ENCODE measurements at regions not wholly inside any gene's neighbourhood (a gene's known extent, or its start where the extent isn't known, plus 50 kb on each side); places are given as distances from the start of the nearest gene placed in this dataset.
"Not testable (repeated sequence)": the region's sequence is repeated elsewhere in the genome, so short reads cannot be mapped to it uniquely, and the experiment has no call there.

DNA sequence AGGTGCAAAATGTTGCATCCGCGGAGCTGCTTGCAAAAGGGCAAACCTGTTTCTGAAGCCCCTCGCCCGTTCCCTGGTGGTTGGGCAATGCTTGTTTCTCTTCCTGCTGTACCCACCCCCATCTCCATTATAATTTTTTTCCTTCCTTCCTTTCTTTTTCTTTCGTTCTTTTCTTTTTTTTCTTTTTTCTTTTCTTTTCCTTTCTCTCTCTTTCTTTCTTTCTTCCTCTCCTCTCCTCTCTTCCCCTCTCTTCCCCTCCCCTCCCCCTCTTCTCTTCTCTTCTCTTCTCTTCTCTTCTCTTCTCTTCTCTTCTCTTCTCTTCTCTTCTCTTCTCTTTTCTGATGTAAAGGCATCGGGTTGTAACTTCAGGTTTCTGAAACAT, 278.2 kb downstream of the GATA3 start:
- no peak for DNase-seq (ENCODE audit: low read depth in 2 of 3, low spot score in 1 of 3)

DNA sequence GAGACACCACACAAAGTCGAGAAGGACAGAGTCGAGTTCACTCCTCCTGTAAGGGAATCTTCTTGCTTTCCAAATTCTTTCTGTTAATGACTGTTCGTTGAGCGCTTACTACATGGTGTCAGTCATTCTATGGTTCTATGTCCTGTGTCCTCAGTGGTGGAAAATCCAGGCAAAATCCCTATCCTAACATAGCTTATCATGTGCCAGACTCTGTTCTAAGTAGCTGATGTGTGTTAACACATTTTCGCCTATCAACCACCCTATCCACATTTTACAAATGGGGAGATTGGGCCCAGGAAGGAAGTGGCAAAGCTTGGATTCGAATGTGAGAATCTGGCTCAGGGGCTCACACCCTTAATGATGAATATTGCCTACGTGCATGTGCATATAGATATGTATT, 280.1 kb downstream of the GATA3 start:
- DNase-seq (ENCODE audit: low read depth in 2 of 3, low spot score in 1 of 3) = no peak

DNA sequence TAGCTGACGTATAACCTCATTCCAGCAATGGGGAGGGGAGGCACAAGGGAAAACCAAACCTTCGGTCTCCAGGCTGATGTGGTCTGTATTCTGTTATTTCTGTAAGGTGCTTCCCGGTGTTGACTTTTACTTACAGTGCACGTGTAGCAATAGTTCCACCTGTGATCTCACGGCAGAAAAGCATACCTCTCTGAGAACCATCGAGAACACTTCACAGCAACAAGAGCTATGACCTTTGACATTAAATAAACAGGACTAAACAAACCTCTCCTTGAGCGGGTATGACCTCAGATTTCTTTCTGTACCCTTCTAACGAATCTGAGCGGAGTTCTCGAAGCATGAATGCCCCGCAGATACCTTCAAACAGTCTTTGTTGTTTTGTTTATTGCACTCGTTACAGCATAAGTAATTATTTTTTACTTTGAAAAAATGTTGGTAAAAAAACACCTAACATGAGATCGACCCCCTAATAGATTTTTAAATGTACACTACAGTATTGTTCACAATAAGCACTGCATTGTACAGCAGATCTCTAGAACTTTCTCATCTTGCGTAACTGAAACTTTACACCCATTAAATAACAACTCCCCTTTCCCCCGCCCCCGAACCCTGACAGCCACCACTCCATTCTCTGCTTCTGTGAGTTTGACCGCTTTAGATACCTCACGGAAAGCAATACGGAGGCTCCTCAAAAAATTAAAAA, 282.3 kb downstream of the GATA3 start:
- DNase-seq (ENCODE audit: low read depth in 2 of 3, low spot score in 1 of 3) = no peak

DNA sequence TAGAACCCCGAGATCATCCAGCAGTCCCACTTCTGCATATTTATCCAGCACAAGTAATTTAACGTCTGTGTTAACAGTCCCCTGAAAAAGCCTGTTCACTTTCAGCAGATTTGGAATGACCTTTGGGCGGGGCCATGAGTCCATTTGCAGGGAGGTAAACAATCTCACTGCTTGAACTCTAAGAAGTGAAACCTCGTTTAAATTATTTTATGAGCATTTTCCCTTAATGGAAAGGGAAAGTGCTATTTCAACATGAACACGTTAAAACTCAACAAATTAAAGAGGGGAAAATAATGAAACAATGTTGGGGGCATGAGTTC, 282.8 kb downstream of the GATA3 start:
- no peak for DNase-seq (ENCODE audit: low read depth in 2 of 3, low spot score in 1 of 3)

DNA sequence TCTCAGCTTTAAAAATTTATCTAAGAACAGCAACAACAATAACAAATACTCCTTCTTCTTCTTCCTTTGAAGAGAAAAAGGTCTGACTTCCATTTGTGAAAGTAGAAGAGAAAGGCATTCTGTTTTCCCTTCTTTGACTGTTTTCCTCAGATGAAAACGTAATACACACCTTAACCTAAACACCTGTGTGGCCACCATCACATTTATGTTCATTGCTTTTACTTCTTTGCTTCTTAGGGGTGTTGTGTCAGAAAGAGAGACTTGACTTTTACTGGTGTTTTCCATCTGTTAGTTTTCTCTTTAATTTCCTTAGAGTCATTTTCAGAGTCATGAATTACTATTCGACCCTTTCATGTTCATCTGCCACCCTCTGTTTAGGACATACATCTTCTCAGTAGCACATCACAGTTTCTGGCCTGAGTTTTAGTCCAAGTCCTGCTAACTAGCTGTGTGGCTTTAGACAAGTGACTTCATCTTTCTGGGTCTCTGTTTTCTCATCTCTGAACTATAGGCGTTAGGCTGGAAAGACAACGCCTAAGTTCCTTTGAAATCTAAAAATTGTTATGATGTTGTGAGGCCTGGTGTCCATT, 283.8 kb downstream of the GATA3 start:
- no peak for DNase-seq (ENCODE audit: low read depth in 2 of 3, low spot score in 1 of 3)

DNA sequence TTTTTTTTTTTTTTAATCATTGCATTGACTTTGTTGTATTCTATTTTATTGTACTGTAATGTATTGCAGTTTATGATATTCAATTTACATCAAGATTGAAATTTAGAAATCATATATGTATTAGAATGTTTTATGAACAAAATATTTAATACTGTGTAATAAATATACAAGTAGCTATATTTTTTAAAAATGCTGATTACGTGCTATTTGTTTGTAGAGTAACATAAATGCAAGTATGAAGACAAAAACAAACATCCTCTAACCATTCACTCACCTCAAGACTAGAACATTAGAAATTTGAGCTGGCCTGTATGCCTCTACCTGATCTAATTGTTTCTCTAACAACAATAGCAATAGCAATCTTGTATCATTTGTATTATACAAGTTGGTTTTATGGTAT, 290.3 kb downstream of the GATA3 start:
- no peak for DNase-seq (ENCODE audit: low read depth in 2 of 3, low spot score in 1 of 3)

DNA sequence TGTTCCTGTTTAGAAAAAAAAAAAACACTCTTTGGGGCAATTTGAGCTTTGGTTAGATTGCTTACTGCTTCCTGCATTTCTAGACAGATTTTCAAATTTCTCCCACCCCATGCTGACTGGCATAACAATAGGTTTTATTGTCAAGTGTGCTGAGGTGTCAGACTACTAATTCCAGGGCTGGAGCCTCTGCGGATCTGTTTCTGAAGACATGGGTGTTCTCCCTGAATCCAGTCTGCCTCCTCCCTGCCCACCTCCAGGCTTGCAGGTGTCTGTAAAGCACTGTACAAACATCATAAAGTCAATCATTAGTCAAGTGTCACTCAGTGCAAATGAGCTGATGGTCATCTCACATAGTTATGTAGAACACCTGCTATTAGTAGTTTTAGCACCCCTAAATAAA, 292.4 kb downstream of the GATA3 start:
- no peak for DNase-seq (ENCODE audit: low read depth in 2 of 3, low spot score in 1 of 3)

DNA sequence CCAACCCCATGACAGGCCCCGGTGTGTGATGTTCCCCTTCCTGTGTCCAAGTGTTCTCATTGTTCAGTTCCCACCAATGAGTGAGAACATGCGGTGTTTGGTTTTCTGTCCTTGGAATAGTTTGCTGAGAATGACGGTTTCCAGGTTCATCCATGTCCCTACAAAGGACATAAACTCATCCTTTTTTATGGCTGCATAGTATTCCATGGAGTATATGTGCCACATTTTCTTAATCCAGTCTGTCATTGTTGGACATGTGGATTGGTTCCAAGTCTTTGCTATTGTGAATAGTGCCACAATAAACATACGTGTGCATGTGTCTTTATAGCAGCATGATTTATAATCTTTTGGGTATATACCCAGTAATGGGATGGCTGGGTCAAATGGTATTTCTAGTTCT, 293.1 kb downstream of the GATA3 start:
- not testable (repeated sequence) for DNase-seq (ENCODE audit: low read depth in 2 of 3, low spot score in 1 of 3)

DNA sequence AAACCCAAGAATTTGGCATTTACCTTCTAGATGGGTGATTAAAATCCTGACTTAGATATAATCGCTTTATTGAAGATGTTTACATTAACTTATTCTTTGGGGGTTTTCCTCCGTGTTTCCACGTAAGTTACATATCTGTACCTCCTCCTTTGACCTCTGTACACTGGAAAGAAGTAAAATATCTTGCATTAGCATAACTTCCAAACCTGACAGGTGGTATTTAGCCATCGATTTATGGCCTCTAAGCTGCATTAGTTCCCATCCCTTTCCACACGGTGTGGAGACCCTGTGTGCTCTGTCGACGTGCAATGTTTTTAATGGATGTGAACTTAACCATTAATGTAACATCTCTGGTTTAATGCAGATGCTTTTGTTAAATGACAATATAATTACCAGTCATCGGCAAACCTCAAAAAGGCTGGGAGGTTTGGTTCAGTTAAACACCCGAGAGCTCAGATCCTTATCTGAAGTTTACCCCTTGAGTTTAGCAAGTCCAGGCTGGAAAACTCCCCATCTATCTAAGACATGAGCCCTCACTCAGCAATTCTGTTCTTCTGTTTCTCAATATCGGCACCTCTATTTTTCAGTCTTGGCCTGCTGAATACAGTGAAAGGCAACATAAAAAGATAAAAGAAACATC, 295.2 kb downstream of the GATA3 start:
- no peak for DNase-seq (ENCODE audit: low read depth in 2 of 3, low spot score in 1 of 3)

DNA sequence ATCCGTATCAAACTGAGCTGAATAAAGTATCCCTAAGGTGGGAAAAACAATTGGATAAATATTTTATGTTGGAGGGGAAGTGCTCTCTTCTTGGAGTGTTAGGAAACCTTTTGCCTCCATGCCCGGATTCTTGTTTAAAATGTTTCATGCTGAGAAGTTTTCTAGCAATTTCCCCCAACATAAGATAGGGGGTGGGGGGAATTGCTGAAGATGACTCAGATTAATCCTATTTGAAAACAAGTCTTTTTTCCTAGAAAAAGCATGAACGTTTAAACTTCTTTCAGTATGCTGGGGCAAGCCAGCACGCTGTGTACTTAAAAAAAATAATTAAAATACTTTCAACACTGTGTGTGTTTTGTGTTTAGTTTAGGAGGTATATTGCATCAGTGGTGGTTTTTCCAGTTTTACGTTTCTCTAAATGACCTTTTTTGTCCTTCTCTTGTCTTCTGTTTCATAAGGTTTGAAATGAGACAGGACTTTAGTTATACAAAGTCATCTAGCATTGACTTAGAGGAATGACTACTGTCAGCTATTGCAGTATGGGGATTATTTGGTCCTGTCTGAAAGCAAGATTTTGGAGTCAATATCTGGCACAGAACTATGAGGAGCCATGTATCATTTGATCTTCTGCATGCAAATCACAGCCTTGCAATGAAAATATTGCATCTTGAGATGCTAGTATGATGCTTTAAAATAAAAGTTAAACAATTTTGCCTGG, 295.9 kb downstream of the GATA3 start:
- no peak for DNase-seq (ENCODE audit: low read depth in 2 of 3, low spot score in 1 of 3)

DNA sequence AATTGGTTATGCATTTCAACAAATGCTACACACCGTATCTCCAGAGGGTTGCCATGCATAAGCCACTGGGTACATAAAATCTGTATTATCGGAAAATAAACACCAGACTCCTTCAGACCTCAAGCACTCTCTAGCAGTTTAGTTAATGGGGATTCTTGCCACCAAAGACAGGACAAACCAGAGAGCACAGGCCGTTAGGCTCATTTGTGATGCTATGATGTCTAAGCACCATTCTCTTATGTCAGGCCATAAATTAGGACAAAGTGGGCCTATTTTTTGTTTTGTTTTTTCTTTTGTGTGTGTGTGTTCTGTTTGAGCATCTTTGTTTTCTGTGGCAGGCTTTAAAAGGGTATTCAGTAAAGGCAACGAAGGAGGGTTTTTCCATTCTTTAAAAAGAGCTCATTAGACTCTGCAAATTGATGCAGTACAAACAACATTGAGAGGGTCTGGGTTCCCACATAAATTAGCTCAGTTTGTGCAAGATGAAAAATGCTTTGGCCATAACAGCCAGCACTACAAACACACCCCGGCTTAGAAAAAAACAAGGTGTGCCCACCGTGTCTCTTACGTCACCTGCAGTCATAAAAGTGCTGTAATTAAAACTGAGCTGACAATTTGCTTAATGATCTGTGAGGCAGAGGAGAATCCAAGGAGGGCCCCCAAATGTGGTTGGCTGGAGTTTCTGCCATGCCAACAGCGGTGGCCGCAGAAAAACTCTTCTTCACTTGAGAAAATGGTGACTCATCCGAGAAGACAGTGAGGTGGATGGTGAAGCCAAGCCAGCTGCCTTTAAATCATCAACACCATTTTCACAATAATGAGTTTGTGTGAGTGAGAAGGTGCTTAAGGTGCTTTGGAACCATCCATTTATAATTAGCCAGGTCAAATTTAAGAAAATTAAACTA, 297.9 kb downstream of the GATA3 start:
- no peak for DNase-seq (ENCODE audit: low read depth in 2 of 3, low spot score in 1 of 3)

DNA sequence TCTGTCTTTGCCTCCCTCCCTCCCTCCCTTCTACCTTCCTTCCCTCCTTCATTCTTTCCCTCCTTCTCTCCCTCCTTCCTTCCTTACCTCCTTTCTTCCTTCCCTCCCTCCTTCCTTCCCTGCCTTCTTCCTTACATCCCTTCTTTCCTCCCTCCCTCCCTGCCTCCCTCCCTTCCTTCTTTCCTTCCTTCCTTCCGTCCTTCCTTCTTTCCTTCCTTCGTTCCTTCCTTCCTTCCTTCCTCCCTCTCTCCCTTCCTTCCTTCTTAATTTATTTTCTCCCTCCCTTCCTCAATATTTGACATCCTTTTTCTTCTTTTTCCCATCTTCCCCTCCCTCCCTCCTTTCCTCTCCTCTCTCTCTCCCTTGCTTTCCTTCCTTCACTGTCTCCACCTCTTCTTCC, 301.8 kb downstream of the GATA3 start:
- DNase-seq (ENCODE audit: low read depth in 2 of 3, low spot score in 1 of 3) = no peak

DNA sequence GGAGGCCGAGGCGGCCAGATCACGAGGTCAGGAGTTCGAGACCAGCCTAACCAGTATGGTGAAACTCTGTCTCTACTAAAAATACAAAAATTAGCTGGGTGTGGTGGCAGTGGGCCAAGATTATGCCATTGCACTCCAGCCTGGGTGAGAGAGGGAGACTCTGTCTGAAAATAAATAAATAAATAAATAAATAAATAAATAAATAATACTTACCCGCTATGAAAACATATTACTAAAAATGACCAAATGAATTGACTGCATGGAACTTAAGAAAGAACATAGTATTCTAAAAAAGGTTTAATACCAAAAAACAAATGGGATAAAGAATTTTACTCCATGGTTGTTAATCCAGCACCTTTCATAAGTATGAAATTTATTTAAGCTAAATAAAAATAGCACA, 305.0 kb downstream of the GATA3 start:
- DNase-seq (ENCODE audit: low read depth in 2 of 3, low spot score in 1 of 3) = no peak

DNA sequence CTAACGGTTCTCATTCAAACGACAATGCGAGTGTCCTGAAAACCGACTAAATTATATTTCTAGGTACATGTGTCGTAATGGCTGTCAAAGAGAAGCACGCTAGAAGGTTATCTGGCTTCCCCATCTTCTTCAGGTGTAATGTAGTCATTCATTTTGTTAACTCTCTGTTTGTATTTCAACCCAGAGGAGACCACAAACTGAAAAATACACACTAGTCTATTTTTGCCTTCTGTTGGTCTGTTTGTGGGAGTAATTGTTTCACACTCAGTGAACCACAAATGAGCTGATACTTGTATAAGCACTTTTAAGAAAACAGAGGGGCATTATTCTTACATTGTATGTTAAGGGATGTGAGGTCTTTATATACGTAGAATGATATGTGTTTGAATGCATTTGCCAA, 305.9 kb downstream of the GATA3 start:
- no peak for DNase-seq (ENCODE audit: low read depth in 2 of 3, low spot score in 1 of 3)

DNA sequence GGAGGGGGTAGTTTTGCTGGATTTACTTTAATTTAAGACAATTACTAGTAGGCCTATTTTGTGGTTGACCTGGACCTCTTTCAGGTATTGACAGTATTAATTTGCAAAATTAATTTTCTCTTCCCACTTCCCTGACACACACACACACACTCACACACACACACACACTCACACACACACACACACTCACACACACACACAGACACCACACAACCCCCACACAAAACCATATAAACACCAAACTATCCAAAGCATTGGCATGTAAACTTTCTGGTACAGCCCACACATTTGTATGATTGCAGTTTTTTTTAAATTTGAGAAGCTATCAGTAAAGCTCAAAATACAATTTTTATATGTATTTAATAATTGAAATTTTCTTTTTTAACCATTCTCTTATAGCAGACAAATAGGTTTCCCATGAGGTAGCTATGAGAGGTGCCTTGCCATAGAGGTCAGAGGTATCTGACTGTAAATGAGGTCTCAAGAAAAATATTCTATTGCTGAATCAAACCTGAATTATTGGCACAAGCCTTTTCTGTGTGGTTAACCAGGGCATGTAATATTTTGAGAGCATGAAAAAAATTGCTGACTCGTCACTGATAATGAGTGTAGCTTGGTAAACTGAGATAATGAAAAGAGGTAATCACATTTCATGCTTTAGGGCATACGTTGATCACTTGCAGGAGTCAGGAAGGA, 306.5 kb downstream of the GATA3 start:
- no peak for DNase-seq (ENCODE audit: low read depth in 2 of 3, low spot score in 1 of 3)

DNA sequence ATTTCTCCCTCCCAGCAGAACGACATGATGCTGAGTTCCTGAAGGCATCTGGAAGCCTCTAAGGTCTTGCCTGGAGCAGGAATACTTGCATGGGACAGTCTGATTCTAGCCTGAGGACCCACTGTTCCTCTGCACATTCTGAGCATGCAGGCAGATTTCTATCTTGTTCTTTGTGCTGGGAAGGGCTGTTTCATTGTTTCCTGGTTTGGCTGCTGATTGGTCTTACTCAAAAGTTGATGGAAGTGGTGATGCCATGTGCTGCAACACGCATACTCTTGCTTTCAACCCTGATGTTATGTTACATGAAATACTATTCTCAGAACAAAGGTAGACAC, 307.0 kb downstream of the GATA3 start:
- DNase-seq (ENCODE audit: low read depth in 2 of 3, low spot score in 1 of 3) = no peak

DNA sequence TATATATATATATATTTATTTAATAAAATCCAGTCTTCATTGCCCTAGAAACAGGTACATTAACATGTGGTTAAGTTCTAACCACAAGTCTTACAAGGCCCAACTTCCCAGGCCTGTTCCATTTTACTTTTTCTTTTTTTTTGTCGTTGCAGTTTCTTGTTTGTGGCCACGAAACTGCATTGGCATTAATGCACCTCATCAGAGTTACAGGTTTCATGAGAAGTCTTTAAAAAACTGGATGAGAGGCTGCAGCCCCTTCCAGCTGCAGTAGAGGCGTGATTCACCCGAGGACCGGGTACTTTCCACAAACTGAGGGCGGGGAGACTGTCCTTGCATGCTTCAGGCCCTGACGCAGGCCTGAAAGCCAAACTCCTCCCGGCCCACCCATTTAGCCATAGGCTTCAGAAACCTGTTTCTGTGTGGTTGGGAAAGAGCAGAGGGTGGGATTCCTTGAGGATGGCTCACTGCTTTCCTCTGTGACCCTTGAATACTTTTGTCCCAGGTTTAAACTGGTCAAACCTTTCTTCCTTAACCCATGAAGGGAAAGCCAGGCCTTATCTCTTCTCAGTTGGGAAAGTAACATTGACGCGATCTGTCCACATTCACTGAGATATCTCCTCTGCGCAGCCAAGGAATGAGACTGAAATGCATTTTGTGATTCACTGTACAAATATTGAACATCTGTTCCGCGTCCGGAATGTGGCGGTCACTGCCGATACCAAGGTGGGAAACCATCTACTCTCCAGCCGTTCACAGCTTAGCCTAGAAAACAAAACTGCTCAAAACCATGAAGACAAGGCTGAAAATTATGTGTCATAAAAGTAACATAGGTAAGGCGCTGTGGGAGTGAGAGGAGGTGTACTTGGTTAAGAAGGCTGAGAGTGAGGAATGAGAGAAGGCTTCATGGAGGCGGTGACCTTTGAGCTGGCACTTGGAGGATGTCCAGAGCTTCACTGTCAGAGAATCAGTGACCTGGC, 311.7 kb downstream of the GATA3 start:
- peak in 2 of 3 donors; percentile 34 to 57 for DNase-seq (ENCODE audit: low read depth in 2 of 3, low spot score in 1 of 3)

DNA sequence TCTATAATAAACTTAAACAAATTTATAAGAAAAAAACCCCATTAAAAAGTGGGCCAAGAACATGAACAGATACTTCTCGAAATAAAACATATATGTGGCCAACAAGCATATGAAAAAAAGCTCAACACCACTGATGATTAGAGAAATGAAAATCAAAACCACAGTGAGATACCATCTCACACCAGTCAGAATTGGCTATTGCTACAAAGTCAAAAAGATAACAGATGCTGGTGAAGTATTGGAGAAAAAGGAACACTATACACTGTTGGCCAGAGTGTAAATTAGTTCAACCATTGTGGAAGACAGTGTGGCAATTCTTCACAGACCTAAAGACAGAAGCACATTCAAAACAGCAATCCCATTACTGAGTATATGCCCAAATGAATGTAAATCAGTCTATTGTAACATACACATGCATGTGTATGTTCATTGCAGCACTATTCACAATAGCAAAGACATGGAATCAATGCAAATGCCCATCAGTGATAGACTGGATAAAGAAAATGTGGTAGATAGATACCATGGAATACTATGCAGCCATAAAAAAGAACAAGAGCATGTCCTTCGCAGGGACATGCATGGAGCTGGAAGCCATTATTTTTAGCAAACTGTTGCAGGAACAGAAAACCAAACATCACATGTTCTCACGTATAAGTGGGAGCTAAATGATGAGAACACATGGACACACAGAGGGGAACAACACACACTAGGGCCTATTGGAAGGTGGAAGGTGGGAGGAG, 313.4 kb downstream of the GATA3 start:
- DNase-seq (ENCODE audit: low read depth in 2 of 3, low spot score in 1 of 3) = not testable (repeated sequence)

DNA sequence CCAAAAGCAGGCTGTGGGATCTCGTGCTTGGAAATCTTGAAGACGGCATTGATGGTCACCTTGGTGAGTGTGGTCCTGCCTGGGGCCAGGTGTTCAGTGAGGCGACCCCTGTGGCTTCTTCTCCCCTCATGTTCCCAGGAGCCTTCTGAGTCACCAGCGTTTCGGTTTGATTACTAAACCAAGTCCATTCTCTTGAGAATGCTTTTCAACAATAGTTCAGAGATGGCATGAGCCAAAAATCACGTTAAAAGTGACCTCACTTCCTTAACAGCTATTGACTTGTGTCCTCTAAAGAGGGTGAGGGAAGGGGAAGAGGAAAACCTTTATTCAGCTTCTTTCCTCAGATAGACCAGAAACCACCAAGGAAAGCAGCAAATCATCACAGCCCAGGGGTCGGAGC, 315.2 kb downstream of the GATA3 start:
- no peak for DNase-seq (ENCODE audit: low read depth in 2 of 3, low spot score in 1 of 3)

All from stimulated activated CD4-positive, alpha-beta T cell treated with anti-CD3 and anti-CD28 coated beads, Interleukin-12 subunit alpha, Interleukin-12 subunit beta, amount 100 ng/mL, for 48 hours (primary cell).